Hepatocyte (in vitro differentiated cells): ENCODE measurements at regions not wholly inside any gene's neighbourhood (a gene's known extent, or its start where the extent isn't known, plus 50 kb on each side); places are given as distances from the start of the nearest gene placed in this dataset.

Experiments used
- CTCF ChIP-seq: fragments of 200-600 bp; sonication (generic); IDR thresholded peaks from 2 replicates; pipeline ENCODE4 v1.5.1; 2016; ENCODE audit warnings: antibody characterized with exemption, mild to moderate bottlenecking; ENCODE audit not compliant: poor library complexity
- EZH2 ChIP-seq: fragments of 200-600 bp; sonication (generic); IDR thresholded peaks from 2 replicates; pipeline ENCODE4 v1.6.1; 2016; ENCODE audit warnings: antibody characterized with exemption, mild to moderate bottlenecking, borderline replicate concordance

GRCh38 chr20:48319943-48320584 lies 507.7 kb downstream of the PREX1 start:
- TF ChIP-seq CTCF (no peak), EZH2 (no peak)
